Endothelial cell of umbilical vein (primary cell): ENCODE measurements at regions not wholly inside any gene's neighbourhood (a gene's known extent, or its start where the extent isn't known, plus 50 kb on each side); places are given as distances from the start of the nearest gene placed in this dataset.

ENCODE experiments used
- BruUV-seq: library from RNA; stranded (reverse); fragments of 400-500 nt; replicated peaks from 2 replicates; lab custom pipeline; 2021; lab: Mats Ljungman, UMichigan
- CTCF ChIA-PET: fragments of 300-600, 350-600 bp; sonication (Branson Sonifier 250); formaldehyde crosslinking; loops from one replicate; lab custom pipeline; 2021; ENCODE audit warnings: antibody characterized with exemption, inconsistent platforms; lab: Charles Lee
- POLR2A ChIA-PET: fragments of 300-600, 350-600 bp; sonication (Branson Sonifier 250); formaldehyde crosslinking; loops from one replicate; lab custom pipeline; 2021; ENCODE audit warnings: antibody characterized with exemption, inconsistent platforms; lab: Charles Lee
- DNase-seq: peaks from one replicate; pipeline ENCODE4 v3.0.0-alpha.2; 2011; ENCODE audit warnings: low read depth, low spot score
- FAIRE-seq: peaks from 2 replicates; lab custom pipeline; 2011; peaks lifted over from hg19 to GRCh38; lab: Jason Lieb, UNC
- H2AFZ ChIP-seq: 2 replicates; pipeline ENCODE4 v1.6.0; 2012; ENCODE audit warnings: low read depth, low read length, control low read depth, inconsistent platforms
- H3K27ac ChIP-seq: 2 replicates; pipeline ENCODE4 v1.5.1; 2011; ENCODE audit warnings: low read depth, mild to moderate bottlenecking, control low read depth, low read length, moderate library complexity; ENCODE audit not compliant: insufficient read depth
- H3K27me3 ChIP-seq, 2 experiments: 2 replicates each; pipeline versions ENCODE4 v1.6.0 to v1.6.1; 2011; ENCODE audit warnings: low read length in 2 of 2, mixed read lengths in 1 of 2; ENCODE audit not compliant: control insufficient read depth in 2 of 2, insufficient read depth in 2 of 2
- H3K36me3 ChIP-seq, 2 experiments: 2 replicates in 1 of 2; 3 replicates in 1 of 2; pipeline ENCODE4 v1.5.1; 2011; ENCODE audit warnings: low read length in 2 of 2, mild to moderate bottlenecking in 1 of 2, moderate library complexity in 1 of 2; ENCODE audit not compliant: control insufficient read depth in 2 of 2, insufficient read depth in 2 of 2; ENCODE audit errors: extremely low read depth in 1 of 2
- H3K4me1 ChIP-seq: 3 replicates; pipeline ENCODE4 v1.5.1; 2011; ENCODE audit warnings: mild to moderate bottlenecking, low read length; ENCODE audit not compliant: control insufficient read depth, insufficient read depth; ENCODE audit errors: extremely low read depth
- H3K4me2 ChIP-seq: 2 replicates; pipeline ENCODE4 v1.6.1; 2011; ENCODE audit warnings: low read length, control low read depth, mixed read lengths; ENCODE audit not compliant: insufficient read depth
- H3K4me3 ChIP-seq, 3 experiments: fragments of 200-600 bp in 1 of 3; sonication (generic), shearing (Covaris generic) in 1 of 3; replicated peaks in 1 of 3; 2 replicates each; pipeline ENCODE4 v1.5.1; 2011 to 2016; ENCODE audit warnings: control low read depth in 3 of 3, low read length in 3 of 3, mild to moderate bottlenecking in 2 of 3, inconsistent platforms in 1 of 3, low read depth in 1 of 3, moderate library complexity in 1 of 3; ENCODE audit not compliant: insufficient read depth in 1 of 3
- H3K79me2 ChIP-seq: 2 replicates; pipeline ENCODE4 v1.6.0; 2012; ENCODE audit warnings: low read length, inconsistent platforms; ENCODE audit not compliant: control insufficient read depth, insufficient read depth
- H3K9ac ChIP-seq: replicated peaks from 2 replicates; pipeline ENCODE3; 2011; ENCODE audit warnings: low read length, control low read depth; ENCODE audit not compliant: insufficient read depth; ENCODE audit errors: extremely low read depth
- H3K9me1 ChIP-seq: replicated peaks from 3 replicates; pipeline ENCODE4 v1.6.0; 2011; ENCODE audit warnings: mild to moderate bottlenecking, low read length; ENCODE audit not compliant: control insufficient read depth, insufficient read depth; ENCODE audit errors: extremely low read depth
- H3K9me3 ChIP-seq: replicated peaks from 2 replicates; pipeline ENCODE4 v1.5.1; 2012; ENCODE audit warnings: low read length, inconsistent platforms; ENCODE audit not compliant: control insufficient read depth, insufficient read depth
- H4K20me1 ChIP-seq: replicated peaks from 2 replicates; pipeline ENCODE3; 2011; ENCODE audit warnings: mild to moderate bottlenecking, low read length; ENCODE audit not compliant: control insufficient read depth, insufficient read depth; ENCODE audit errors: extremely low read depth
- EZH2 ChIP-seq: IDR thresholded peaks from 2 replicates; pipeline ENCODE4 v1.6.1; 2012; ENCODE audit warnings: borderline replicate concordance, low read depth, mild to moderate bottlenecking, moderate library complexity, low read length, inconsistent platforms; ENCODE audit not compliant: severe bottlenecking
- FOS ChIP-seq: IDR thresholded peaks from 2 replicates; pipeline ENCODE4 v1.6.1; 2011; ENCODE audit warnings: mild to moderate bottlenecking, low read length, moderate library complexity, borderline replicate concordance; ENCODE audit not compliant: insufficient read depth
- GATA2 ChIP-seq: IDR thresholded peaks from 2 replicates; pipeline ENCODE4 v1.7.0; 2011; ENCODE audit warnings: low read depth, mild to moderate bottlenecking, moderate library complexity, mixed read lengths, low read length; ENCODE audit not compliant: insufficient read length, insufficient read depth
- JUN ChIP-seq: IDR thresholded peaks from 2 replicates; pipeline ENCODE4 v1.6.1; 2011; ENCODE audit warnings: borderline replicate concordance, low read depth; ENCODE audit not compliant: insufficient read length, insufficient read depth
- MYC ChIP-seq: IDR thresholded peaks from one replicate; pipeline ENCODE4 v1.6.1; 2011; ENCODE audit warnings: mild to moderate bottlenecking, low read depth, low read length
- POLR2A ChIP-seq: IDR thresholded peaks from 2 replicates; pipeline ENCODE4 v1.6.1; 2012; ENCODE audit warnings: low read depth, mild to moderate bottlenecking, control low read depth, low read length
- POLR2AphosphoS5 ChIP-seq: IDR thresholded peaks from 2 replicates; pipeline ENCODE4 v1.6.1; 2012; ENCODE audit warnings: low read depth, mild to moderate bottlenecking, control low read depth, low read length, moderate library complexity; ENCODE audit not compliant: insufficient read depth
- dilution Hi-C: fragments of 300-500 bp; cut with MboI; formaldehyde crosslinking; loops from one replicate; pipeline ENCODE4 v1.15.0; 2019; ENCODE audit warnings: low sequenced_read_pairs; ENCODE audit not compliant: extremely low pct_ligation_motif_present
- intact Hi-C: fragments of 100-400 bp; cut with micrococcal nuclease; formaldehyde crosslinking; loops from one replicate; pipeline ENCODE4 v1.10.0; 2022
- TF ChIP-seq, protein P1 (sequence below): IDR thresholded peaks from 2 replicates; pipeline ENCODE4 v1.6.1; 2011; ENCODE audit not compliant: insufficient read depth, insufficient read length
- TF ChIP-seq, protein P2 (sequence below), 2 donors: IDR thresholded peaks; 1 replicate in 1 of 2; 2 replicates in 1 of 2; pipeline ENCODE4 v1.5.1; 2011; ENCODE audit warnings: low read length in 2 of 2, mild to moderate bottlenecking in 2 of 2, moderate library complexity in 2 of 2, control low read depth in 1 of 2, inconsistent platforms in 1 of 2, low read depth in 1 of 2; ENCODE audit not compliant: insufficient read depth in 1 of 2; ENCODE audit errors: extremely low read depth in 1 of 2

- intact Hi-C loops (no loop called here), dilution Hi-C loops (no loop called here)
- H3K4me2 ChIP-seq, result no peak overlapping the region
- no peaks in the 10 kb centered on the region for H3K27me3 ChIP-seq
- no peak overlapping the region for H3K27ac ChIP-seq
- FAIRE-seq, result no peak
- no peaks in the 10 kb centered on the region for H4K20me1 ChIP-seq
- no peak overlapping the region for H2AFZ ChIP-seq
- DNase-seq, result no peak
- no peaks in the 10 kb centered on the region for H3K79me2 ChIP-seq
- no peaks in the 10 kb centered on the region for H3K36me3 ChIP-seq
- no peak for TF ChIP-seq JUN
- TF ChIP-seq, protein P1, sequence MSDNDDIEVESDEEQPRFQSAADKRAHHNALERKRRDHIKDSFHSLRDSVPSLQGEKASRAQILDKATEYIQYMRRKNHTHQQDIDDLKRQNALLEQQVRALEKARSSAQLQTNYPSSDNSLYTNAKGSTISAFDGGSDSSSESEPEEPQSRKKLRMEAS, result no peak
- no peak for TF ChIP-seq POLR2AphosphoS5
- no peak for TF ChIP-seq MYC
- no peak for TF ChIP-seq GATA2
- TF ChIP-seq POLR2A, result no peak
- TF ChIP-seq EZH2, result no peak
- TF ChIP-seq, protein P2, sequence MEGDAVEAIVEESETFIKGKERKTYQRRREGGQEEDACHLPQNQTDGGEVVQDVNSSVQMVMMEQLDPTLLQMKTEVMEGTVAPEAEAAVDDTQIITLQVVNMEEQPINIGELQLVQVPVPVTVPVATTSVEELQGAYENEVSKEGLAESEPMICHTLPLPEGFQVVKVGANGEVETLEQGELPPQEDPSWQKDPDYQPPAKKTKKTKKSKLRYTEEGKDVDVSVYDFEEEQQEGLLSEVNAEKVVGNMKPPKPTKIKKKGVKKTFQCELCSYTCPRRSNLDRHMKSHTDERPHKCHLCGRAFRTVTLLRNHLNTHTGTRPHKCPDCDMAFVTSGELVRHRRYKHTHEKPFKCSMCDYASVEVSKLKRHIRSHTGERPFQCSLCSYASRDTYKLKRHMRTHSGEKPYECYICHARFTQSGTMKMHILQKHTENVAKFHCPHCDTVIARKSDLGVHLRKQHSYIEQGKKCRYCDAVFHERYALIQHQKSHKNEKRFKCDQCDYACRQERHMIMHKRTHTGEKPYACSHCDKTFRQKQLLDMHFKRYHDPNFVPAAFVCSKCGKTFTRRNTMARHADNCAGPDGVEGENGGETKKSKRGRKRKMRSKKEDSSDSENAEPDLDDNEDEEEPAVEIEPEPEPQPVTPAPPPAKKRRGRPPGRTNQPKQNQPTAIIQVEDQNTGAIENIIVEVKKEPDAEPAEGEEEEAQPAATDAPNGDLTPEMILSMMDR (IDR thresholded peaks at IDR 0.05; ENCODE audit: extremely low read depth in 1 of 2, insufficient read depth in 1 of 2, low read depth in 1 of 2, low read length in 2 of 2), result no peak
- no peak for TF ChIP-seq FOS
- no peak overlapping the region for H3K9ac ChIP-seq
- CTCF ChIA-PET, result interaction anchor here (1.5 kb wide), 1 partner anchor 162 kb away, joined by 4 read pairs; no protein-coding TSS in a partner anchor
- no TSS peak for BruUV-seq
- no peaks in the 10 kb centered on the region for H3K9me3 ChIP-seq
- H3K9me1 ChIP-seq, result no peaks in the 10 kb centered on the region
- H3K4me1 ChIP-seq, result peaks cover 3% of the 10 kb centered on the region
- POLR2A ChIA-PET, result no interaction called here
- H3K4me3 ChIP-seq, result no peak overlapping the region
These were observed 468.7 kb upstream of the TNP1 start for GRCh38 chr2:217328622-217328978.
